SK-N-SH treated with all-trans-retinoic acid at 6 μM for 48 hours (cell line): ENCODE measurements at regions not wholly inside any gene's neighbourhood (a gene's known extent, or its start where the extent isn't known, plus 50 kb on each side); places are given as distances from the start of the nearest gene placed in this dataset.

Experiments
- OSR1 ChIP-seq: fragments of 250-450 bp; sonication (Bioruptor Pico); IDR thresholded peaks from 2 replicates; pipeline ENCODE4 v1.8.0; 2022; ENCODE audit warnings: moderate library complexity, mild to moderate bottlenecking, inconsistent platforms
- PATZ1 ChIP-seq: fragments of 250-450 bp; sonication (Bioruptor Pico); IDR thresholded peaks from 2 replicates; pipeline ENCODE4 v1.8.0; 2020; ENCODE audit warnings: mild to moderate bottlenecking, moderate library complexity, borderline replicate concordance
- POU6F1 ChIP-seq: fragments of 250-450 bp; sonication (Bioruptor Pico); IDR thresholded peaks from 2 replicates; pipeline ENCODE4 v1.8.0; 2021; ENCODE audit warnings: low read depth, mild to moderate bottlenecking, moderate library complexity, borderline replicate concordance
- ZNF8 ChIP-seq: fragments of 450-650 bp; formaldehyde crosslinking; IDR thresholded peaks from 2 replicates; pipeline ENCODE4 v1.5.0; 2020; ENCODE audit warnings: mild to moderate bottlenecking, moderate library complexity

- TF ChIP-seq OSR1 (CRISPR knock-in tag) (no peak), ZNF8 (no peak), POU6F1 (CRISPR knock-in tag) (no peak), PATZ1 (CRISPR knock-in tag) (no peak)
Observed at GRCh38 chr4:119873132-119873531, 193.5 kb downstream of the MAD2L1 start.
